Tibial artery (tissue), 4 donors: ENCODE measurements at regions not wholly inside any gene's neighbourhood (a gene's known extent, or its start where the extent isn't known, plus 50 kb on each side); places are given as distances from the start of the nearest gene placed in this dataset.

Source experiments
- DNase-seq, 2 donors: peaks; one replicate each; pipeline ENCODE4 v3.0.0-alpha.2; 2019
- H3K27ac ChIP-seq, 2 donors: fragments of 200-600 bp; sonication (generic) in 1 of 2; 1 replicate in 1 of 2; 2 replicates in 1 of 2; pipeline ENCODE4 v1.5.1; 2018 to 2019; ENCODE audit warnings: mild to moderate bottlenecking in 1 of 2
- H3K27me3 ChIP-seq, 2 donors: fragments of 200-600 bp; sonication (generic) in 1 of 2; one replicate each; pipeline versions ENCODE4 v1.5.1 to v1.6.0; 2016 to 2019
- H3K36me3 ChIP-seq, 3 donors: fragments of 200-600 bp; sonication (generic) in 2 of 3; one replicate each; pipeline ENCODE4 v1.5.1; 2016 to 2019; ENCODE audit warnings: mild to moderate bottlenecking in 2 of 3
- H3K4me1 ChIP-seq, 4 donors: fragments of 200-600 bp; sonication (generic) in 2 of 4; 1 replicate in 3 of 4; 2 replicates in 1 of 4; pipeline ENCODE4 v1.5.1; 2016 to 2019
- H3K4me3 ChIP-seq, 2 donors: fragments of 200-600 bp; sonication (generic) in 1 of 2; 1 replicate in 1 of 2; 2 replicates in 1 of 2; pipeline ENCODE4 v1.5.1; 2018 to 2019; ENCODE audit warnings: mild to moderate bottlenecking in 2 of 2
- H3K9me3 ChIP-seq, 3 donors: fragments of 200-600 bp; sonication (generic) in 1 of 3; one replicate each; pipeline ENCODE4 v1.5.1; 2016 to 2019
- CTCF ChIP-seq, 2 experiments: fragments of 200-600 bp in 1 of 2; fragments of 450-650 bp in 1 of 2; IDR thresholded peaks; one replicate each; pipeline ENCODE4 v1.5.1; 2017 to 2019; ENCODE audit warnings: antibody characterized with exemption in 2 of 2, mild to moderate bottlenecking in 1 of 2, moderate library complexity in 1 of 2
- intact Hi-C: fragments of 100-400 bp; cut with DNase I; formaldehyde crosslinking; loops from one replicate; pipeline ENCODE4 v1.15.0; 2023; ENCODE audit warnings: low total_unique reads

GRCh38 chr6:40792183-40792582 lies 205.0 kb upstream of the LRFN2 start:
- Histone ChIP-seq H3K36me3 (no peaks in the 10 kb centered on the region), H3K4me3 (no peak overlapping the region), H3K4me1 (peaks cover 0 to 5% (median 0%) of the 10 kb centered on the region in 4 donors), H3K9me3 (no peaks in the 10 kb centered on the region), H3K27me3 (no peaks in the 10 kb centered on the region), H3K27ac (no peak overlapping the region)
- intact Hi-C loops = no loop called here
- no peak for TF ChIP-seq CTCF (IDR thresholded peaks at IDR 0.05)
- DNase-seq = no peak

GRCh38 chr6:40791004-40791403 lies 203.8 kb upstream of the LRFN2 start:
- Histone ChIP-seq H3K9me3 (no peaks in the 10 kb centered on the region), H3K36me3 (no peaks in the 10 kb centered on the region), H3K27ac (no peak overlapping the region), H3K4me1 (peaks cover 0 to 5% (median 0%) of the 10 kb centered on the region in 4 donors), H3K27me3 (no peaks in the 10 kb centered on the region), H3K4me3 (no peak overlapping the region)
- no peak for DNase-seq
- no peak for TF ChIP-seq CTCF (IDR thresholded peaks at IDR 0.05)
- intact Hi-C loops = no loop called here

DNA sequence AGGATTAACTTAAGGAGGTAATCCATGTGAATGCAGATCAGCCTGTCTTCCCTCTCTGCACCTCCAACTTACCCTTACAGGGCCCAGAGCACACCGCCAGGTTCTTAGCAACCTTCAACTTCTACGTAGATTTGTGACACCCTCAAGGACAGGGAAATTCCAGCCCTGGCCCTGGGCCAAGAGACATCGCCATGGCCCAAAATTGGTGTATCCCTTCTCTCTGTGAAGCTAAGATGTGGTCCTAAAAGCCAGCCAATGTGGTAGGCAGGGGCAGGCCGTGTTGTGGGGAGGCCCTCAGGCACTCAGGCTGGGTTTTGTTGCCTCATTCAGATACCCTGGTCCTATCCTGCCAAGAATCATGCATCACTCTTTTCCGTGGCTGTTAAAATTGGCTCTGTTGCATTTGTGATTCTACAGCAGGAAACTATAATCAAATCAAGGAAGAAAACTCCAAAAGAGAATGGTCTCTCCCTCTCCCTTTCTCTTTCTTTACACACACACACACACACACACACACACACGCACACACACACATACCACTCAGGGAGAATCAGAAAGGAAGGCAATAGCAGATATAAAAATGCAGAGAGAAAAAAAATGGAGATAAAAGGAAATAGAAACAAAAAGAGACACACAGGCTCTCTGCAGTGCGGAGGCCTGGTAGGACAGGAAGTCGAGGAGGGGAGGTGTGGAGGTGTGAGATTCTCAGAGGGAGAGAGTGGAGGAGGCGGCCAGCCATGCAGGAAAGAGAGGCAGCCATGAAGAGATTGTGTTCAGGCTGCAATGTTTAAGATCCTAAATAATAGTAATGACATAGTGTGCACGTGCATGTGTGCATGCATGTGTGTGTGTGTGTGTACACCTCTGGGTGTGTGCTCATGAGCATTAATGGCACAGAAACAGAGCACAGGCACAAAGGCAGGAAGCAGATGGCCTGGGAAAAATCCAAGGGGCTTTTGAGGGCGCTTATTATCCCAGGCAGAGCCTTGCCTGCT lies 201.8 kb upstream of the LRFN2 start:
- Histone ChIP-seq H3K27ac (no peak overlapping the region), H3K4me1 (peaks cover 0 to 5% (median 0%) of the 10 kb centered on the region in 4 donors), H3K27me3 (peaks cover 0 to 5% of the 10 kb centered on the region in 2 donors), H3K4me3 (no peak overlapping the region), H3K36me3 (no peaks in the 10 kb centered on the region), H3K9me3 (no peaks in the 10 kb centered on the region)
- intact Hi-C loops = no loop called here
- DNase-seq = no peak
- TF ChIP-seq CTCF (IDR thresholded peaks at IDR 0.05) = no peak

- intact Hi-C loops = no loop called here
- TF ChIP-seq CTCF (IDR thresholded peaks at IDR 0.05) = no peak
- H3K27me3 ChIP-seq = peaks cover 0 to 7% of the 10 kb centered on the region in 2 donors
- no peak for DNase-seq
- no peak overlapping the region for H3K4me3 ChIP-seq
- H3K27ac ChIP-seq = no peak overlapping the region
- H3K4me1 ChIP-seq = no peaks in the 10 kb centered on the region
- H3K36me3 ChIP-seq = no peaks in the 10 kb centered on the region
- H3K9me3 ChIP-seq = no peaks in the 10 kb centered on the region
Observed at GRCh38 chr6:40782355-40782754, 195.2 kb upstream of the LRFN2 start.

- Histone ChIP-seq H3K4me3 (no peak overlapping the region), H3K27ac (no peak overlapping the region)
Observed at GRCh38 chr6:40780637-40781036, 193.5 kb upstream of the LRFN2 start.

More at GRCh38 chr6:40780637-40781036, 193.5 kb upstream of the LRFN2 start:
- intact Hi-C loops = no loop called here
- H3K27me3 ChIP-seq = peaks cover 0 to 6% of the 10 kb centered on the region in 2 donors
- no peak for TF ChIP-seq CTCF (IDR thresholded peaks at IDR 0.05)
- no peak for DNase-seq
- H3K9me3 ChIP-seq = no peaks in the 10 kb centered on the region
- no peaks in the 10 kb centered on the region for H3K36me3 ChIP-seq
- H3K4me1 ChIP-seq = no peaks in the 10 kb centered on the region
